22Rv1 (cell line): ENCODE measurements at regions not wholly inside any gene's neighbourhood (a gene's known extent, or its start where the extent isn't known, plus 50 kb on each side); places are given as distances from the start of the nearest gene placed in this dataset.

Experiments used
- H3K27ac ChIP-seq: fragments of 450-650 bp; 2 replicates; pipeline ENCODE4 v1.5.1; 2017
- CTCF ChIP-seq: fragments of 450-650 bp; IDR thresholded peaks from 2 replicates; pipeline ENCODE4 v1.5.1; 2017; ENCODE audit warnings: mild to moderate bottlenecking
- ZFX ChIP-seq: fragments of 450-650 bp; IDR thresholded peaks from 2 replicates; pipeline ENCODE4 v1.6.1; 2017; ENCODE audit warnings: antibody characterized with exemption, borderline replicate concordance

DNA sequence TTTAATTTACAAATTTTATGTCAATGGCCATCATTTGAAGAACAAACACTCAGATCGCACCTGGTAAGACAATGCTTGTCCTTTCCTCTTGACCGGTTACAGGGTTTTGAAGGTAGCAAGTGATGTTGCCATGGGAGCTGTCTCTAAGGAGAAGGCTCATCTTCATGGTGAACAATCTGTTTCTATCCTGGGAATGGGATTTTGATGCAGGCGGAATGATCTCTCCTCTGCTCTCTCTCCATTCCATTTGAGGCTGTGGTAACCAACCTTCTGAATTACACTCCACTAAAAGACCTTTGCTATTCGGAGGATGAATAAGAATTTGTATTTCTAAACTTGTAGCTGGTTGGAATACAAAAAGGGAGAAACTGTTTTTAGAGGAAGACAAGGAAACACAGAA, 57.9 kb upstream of the SLC5A9 start:
- H3K27ac ChIP-seq, result no peak overlapping the region
- TF ChIP-seq CTCF (no peak), ZFX (no peak)

GRCh38 chr1:48160486-48161132, 61.9 kb upstream of the SLC5A9 start:
- TF ChIP-seq CTCF, result no peak
- no peak for TF ChIP-seq ZFX
- no peak overlapping the region for H3K27ac ChIP-seq

DNA sequence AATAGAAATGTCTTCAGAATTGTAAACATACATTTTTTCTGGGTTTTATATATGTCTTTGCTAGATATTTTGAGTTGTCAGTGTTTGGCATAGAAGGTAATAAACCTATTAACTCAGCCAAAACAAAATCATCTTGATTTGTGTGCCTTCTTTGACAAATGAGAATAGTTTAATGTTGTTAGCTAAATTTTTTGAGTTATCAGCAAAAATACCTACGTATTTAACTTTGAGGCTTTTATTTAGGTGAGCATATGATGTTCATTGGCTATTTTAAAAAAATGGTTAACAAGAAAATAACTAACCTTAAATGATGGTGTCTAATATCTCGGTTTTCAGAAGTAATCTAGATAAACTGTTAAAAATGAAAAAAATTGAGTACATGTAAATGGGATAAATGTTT, 83.2 kb upstream of the SLC5A9 start:
- TF ChIP-seq ZFX (no peak), CTCF (no peak)
- no peak overlapping the region for H3K27ac ChIP-seq

- TF ChIP-seq ZFX (no peak), CTCF (no peak)
- H3K27ac ChIP-seq, result no peak overlapping the region
Observed at GRCh38 chr1:48127735-48128685, 94.5 kb upstream of the SLC5A9 start.

DNA sequence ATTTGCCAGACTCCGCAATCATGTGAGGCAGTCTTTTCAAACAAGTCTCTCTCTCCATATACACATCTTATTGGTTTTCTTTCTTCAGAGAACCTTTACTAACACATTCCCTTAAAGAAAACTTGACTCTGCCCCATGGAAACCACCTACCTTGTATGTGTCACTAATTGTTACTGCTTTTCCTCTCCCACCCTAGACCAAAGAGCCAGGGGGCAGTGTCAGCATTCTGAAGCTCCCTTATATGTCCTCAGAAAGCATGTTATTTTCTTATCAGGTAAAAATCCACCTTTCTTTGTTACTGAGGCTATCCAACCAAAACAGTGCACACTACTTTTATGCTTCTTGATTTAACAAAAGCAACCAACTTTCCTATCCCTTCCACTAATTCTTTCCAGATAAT, 98.9 kb upstream of the SLC5A9 start:
- no peak for TF ChIP-seq ZFX
- TF ChIP-seq CTCF, result no peak
- no peak overlapping the region for H3K27ac ChIP-seq

- H3K27ac ChIP-seq, result no peak overlapping the region
- TF ChIP-seq CTCF, result no peak
- TF ChIP-seq ZFX, result no peak
Observed at GRCh38 chr1:48121955-48122354, 100.6 kb upstream of the SLC5A9 start.

DNA sequence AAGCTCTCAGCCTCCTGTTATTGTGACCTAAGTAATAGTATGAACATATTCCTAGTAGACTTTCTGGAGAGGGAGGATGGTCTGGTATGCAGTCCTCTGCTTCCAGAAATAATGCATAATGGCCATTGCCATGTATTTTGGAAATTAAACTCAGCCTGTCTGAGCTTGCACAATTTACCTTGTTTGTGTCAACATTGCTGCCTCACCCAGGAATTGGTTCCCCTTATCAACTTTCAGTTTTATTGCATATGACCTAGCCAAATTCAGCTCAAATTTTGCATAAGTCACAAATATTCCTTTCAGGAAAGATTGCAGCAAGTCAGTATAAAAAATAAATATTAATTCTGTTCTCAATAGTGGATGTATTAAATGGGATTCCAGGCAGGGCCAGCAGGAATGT, 101.9 kb upstream of the SLC5A9 start:
- no peak overlapping the region for H3K27ac ChIP-seq

More for the DNA sequence above, 101.9 kb upstream of the SLC5A9 start:
- TF ChIP-seq ZFX, result no peak
- TF ChIP-seq CTCF, result no peak
